Dermis blood vessel endothelial cell (primary cell): ENCODE measurements at regions not wholly inside any gene's neighbourhood (a gene's known extent, or its start where the extent isn't known, plus 50 kb on each side); places are given as distances from the start of the nearest gene placed in this dataset.

ENCODE experiments used
- DNase-seq: peaks from one replicate; pipeline ENCODE4 v3.0.0; 2010

DNA sequence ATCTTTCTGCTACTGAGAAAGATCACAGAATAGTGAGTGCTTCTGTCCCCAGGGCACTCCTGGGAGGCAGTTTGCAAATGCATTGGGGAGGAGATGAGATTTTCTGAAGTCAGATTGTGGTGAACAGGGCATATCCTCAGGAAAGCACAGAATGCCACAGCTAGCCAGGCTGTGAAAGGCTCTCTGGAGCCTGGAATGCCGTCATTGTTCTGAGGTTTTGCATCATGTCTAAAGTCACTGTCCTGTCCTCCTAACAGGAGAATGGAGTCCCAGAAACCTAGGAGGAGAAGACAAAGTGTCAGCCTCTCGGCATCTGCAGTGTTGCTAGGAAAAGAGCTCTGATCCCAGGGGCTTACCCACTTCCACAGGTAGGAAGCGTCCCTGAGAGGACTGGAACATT is 69.2 kb upstream of the IGFBP3 start:
- no peak for DNase-seq

DNA sequence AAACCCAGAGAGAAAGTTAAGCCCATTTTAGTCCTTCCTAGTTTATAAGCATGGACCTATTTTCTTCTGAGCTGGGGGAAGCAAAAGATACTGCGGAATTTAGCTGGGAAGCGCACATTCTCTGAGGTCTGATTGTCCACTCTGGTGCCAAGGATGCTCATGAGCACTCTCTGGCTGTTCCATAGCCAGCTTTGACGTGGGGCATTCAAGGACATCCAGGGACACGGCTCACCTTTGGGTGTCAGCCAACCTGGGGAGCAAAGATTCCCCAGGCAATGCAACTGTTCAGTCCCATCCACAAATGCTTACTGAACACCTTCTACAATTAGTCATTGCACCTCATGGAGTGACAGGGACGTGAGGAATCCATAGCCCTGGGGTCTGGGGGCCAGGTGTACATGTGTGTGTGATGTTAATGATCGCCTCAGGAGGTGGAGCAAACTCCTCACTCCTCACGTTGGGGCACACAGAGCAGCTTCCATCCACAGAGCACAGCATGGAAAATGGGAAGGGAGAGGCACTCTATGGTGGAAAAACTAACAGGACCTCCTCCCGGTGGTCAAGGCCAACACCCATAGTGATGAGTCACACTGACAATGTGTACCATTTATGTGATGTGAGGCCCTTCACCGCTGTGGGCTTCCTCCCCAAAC is 67.5 kb upstream of the IGFBP3 start:
- DNase-seq, result no peak

DNA sequence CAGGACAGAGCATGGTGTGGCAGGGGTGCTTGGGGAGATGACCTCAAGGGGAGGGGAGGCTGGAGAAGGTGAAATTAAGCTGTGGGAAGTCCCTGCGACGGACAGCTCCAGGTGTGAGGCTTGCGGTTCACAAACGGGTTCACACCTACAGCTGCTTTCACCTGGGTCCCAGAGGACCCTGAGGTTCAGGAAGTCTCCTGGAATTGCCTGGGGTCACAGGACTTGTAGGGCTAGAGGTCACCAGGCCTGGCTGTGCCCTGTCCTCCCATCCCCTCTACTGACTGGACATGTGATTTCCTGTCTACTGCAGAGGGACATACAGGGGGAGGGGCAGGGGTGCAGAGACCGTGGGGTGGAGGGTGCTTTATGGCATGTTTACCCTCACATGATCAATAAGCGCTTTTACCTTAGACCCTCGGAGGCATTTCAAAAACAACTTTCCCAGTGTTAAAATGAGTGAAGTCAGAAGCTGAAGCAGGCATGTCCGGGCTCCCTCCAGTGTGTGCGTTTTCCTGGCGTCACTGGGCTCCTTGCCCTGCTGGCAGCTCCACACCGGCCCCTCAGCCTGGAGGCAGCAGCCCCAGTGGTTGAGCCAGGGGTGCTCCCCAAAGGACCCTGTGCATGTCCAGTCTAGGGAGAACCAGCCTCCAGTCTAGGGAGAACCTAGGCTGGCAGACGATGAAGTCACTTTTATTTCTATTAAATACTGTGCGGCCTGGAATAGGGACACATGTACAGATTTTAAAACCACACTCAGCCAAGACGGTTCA is 66.6 kb upstream of the IGFBP3 start:
- no peak for DNase-seq

GRCh38 chr7:45986355-45987298 is 65.6 kb upstream of the IGFBP3 start:
- DNase-seq, result no peak

GRCh38 chr7:45985902-45986301 is 64.8 kb upstream of the IGFBP3 start:
- no peak for DNase-seq

DNA sequence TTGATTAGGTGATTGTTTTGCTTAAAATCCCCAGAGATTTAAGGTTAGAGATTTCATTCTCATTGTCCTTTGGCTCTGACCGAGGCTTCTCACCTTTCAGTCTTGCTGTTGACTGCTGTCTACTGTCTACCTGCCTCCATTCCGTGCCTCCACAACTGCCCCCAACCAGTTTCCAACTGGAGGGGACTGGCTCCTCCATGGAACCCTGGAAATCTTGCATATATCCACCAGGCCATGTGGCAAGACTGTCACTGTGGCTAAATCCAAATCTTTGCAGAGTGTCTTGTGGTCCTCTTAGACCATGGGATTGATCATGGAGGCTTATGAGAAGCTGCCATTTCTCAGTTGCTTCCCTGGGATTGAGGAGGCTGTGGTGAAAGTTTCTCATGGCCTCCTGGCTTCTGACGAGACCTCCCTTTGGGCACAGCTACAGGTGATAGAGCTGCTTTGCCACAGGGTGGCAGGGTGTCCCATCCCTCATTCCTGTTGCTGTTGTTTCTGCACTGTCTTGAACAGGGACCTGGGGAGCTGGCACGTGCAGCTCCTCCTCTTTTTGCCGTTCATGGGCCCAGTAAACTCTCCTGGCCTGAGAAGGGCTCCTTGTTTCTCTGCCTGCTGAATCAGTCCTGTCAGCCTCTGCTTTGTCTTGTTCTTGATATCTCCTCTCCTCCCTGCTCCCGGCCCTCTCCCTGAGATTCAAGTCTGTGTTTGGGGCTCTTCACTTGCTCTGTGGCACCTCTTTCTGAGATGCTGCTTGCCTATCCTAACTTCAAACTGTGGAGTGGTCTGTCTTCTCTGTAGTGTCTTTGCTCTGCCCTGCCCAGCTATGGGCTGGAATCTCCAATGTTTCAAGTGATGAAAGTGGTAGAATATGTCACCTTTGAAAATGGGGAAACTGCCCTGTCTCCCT is 63.6 kb upstream of the IGFBP3 start:
- DNase-seq, result no peak

- DNase-seq, result no peak
Observed at GRCh38 chr7:45983720-45984255, 62.7 kb upstream of the IGFBP3 start.

GRCh38 chr7:45982907-45983719 is 62.0 kb upstream of the IGFBP3 start:
- DNase-seq, result no peak

DNA sequence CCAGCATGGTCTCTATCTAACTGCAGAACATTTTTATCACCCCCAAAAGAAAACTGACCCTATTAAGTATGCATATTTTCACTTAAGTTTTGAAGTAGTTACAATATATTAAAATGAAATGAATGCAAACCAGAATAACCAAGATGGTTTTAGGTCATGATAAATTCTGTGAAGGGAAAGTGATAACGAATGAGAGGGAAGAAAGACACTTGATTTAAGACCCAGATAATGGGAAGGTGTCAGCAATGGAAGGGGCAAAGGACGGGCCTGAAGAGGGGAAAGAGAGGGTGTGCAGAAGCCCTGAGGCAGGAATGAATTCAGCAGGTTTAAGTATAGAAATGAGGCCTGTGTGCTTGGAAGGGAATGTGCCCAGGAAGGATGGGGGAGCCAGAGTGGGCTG is 61.1 kb upstream of the IGFBP3 start:
- DNase-seq, result no peak

DNA sequence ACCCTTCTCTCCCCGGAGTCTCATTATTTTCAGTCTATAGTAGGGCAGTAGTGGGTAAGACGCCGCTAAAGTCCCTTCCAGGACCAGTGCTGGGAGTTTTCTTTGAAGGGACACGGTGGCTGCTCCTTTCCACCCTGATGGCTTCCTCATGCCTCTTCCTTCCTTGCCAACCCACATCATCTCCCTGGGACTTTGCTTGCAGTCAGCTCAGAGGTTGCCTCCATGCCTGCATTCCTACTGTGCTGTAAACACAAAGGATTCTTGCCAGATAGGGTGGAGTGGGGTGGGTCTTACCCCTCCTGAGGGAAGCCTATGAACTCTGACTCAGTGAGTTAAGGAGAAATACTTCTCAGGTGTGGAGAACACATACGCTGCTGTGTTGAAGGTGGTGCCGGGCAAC is 59.9 kb upstream of the IGFBP3 start:
- DNase-seq, result no peak

DNA sequence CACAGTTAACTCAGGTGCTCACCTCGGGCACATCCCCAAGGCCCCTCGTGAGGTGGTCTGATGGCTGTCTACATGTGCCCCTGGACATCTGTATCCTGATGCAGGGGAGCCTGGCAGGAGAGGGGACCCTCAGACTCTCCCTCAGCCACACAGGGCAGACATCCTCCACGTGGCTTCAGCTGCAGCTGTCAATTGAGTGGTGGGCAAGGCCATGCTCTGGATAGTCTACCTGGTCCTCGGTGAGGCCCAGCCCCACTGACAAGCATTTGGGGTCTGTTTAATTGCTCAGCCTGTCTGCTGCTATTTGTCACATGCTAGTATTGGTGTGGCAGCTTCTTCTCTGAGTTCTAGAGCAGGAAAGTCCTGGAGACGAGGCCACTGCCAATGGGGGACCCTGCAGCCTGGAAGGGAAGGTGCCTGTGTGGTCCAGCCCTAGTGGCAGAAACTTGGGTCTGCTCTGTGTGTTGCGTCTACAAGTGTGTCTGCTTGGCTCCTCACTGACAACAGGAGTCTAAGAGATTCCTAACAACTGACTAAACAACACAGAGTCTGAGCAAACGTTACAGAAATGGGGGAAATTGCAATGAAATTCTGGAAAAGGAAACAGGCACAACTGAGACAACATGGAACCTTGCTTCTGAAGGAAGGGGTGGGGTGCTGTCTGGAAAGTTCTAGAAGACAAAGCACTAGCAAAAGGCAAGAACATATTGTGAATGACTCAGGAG is 59.3 kb upstream of the IGFBP3 start:
- no peak for DNase-seq

- DNase-seq, result no peak
Observed at GRCh38 chr7:45979275-45980180, 58.5 kb upstream of the IGFBP3 start.

- DNase-seq, result no peak
Observed at GRCh38 chr7:45978731-45979211, 57.7 kb upstream of the IGFBP3 start.

- peak; percentile 83 for DNase-seq
Observed at GRCh38 chr7:45978010-45978681, 57.1 kb upstream of the IGFBP3 start.

GRCh38 chr7:45977256-45977780 is 56.2 kb upstream of the IGFBP3 start:
- DNase-seq, result no peak

DNA sequence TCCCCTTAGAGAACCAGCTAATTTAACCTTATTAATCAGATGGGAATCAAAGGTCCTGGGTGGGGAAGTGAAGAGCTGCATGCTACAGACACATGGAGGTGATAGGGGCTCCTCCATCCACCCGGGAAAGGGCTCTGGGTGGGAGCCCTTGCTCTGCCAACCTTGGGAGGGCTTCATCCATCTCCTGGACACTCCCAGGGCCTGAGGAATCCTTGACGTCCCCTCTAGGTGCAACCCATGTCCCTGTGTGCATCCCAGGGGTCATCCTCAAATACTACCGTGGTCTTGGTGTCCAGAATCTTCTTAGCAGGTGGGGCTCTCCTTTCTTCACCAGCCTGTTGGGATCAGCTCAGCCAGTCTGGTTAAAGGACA is 55.4 kb upstream of the IGFBP3 start:
- DNase-seq, result no peak

DNA sequence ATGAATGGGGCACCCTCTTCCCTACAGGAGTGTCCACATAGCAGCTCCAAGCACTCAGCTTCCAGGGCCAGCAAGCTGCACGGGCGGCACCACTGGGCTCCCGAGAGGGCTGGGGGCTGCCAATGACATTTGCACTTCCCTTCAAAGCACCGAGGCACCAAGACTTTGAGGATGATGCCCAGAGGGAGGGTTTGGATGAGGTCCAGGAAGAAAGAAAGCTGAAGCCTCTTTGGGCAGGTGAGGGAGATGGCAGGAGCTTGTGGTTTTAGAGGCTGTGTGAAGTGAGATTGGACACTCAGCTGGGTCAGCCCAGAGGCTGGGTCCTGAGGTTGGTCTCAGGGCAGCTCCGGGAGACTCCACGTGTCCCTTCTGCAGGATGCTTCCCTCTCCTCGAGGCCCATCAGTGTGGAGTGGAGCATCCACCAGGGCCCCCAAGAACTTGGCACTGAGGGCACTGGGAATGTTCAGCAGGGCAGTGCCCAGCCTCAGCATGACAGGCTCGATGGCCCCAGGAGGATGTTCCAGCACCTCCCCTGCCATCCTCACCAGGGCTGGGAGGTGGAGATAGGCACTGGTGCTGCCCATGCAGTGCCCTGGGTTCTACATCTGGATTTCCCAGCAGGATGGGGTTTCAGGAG is 54.9 kb upstream of the IGFBP3 start:
- no peak for DNase-seq

DNA sequence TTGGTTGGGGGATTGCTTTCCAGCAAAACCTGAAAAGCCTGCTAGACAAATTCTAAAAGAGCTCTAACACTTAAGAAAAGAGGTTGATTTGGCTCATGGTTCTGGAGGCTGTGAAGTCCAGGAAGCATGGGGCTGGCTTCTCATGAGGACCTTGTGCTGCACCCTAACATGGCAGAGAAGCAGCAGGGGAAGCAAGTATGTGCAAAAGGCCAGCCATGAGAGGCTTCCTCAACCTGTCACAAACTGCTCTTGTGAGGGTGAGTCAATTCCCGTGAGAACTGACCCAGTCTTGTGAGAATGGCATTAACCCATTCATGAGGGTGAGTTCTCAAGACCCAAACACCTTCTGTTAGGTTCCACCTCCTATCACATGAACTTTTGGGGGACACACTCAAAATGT is 54.3 kb upstream of the IGFBP3 start:
- DNase-seq, result no peak
